Caco-2 (cell line): ENCODE measurements at regions not wholly inside any gene's neighbourhood (a gene's known extent, or its start where the extent isn't known, plus 50 kb on each side); places are given as distances from the start of the nearest gene placed in this dataset.

Experiments used
- BruUV-seq: library from RNA; stranded (reverse); fragments of 400-500 nt; replicated peaks from 2 replicates; lab custom pipeline; 2021; lab: Mats Ljungman, UMichigan
- CTCF ChIA-PET: fragments of 300-600 bp; sonication (Branson Sonifier 250); formaldehyde crosslinking; loops from one replicate; lab custom pipeline; 2022; ENCODE audit warnings: antibody characterized with exemption; lab: Charles Lee
- POLR2A ChIA-PET: fragments of 300-600 bp; sonication (Branson Sonifier 250); formaldehyde crosslinking; loops from one replicate; lab custom pipeline; 2022; ENCODE audit warnings: antibody characterized with exemption; lab: Charles Lee
- DNase-seq, 2 experiments: peaks; one replicate each; pipeline versions ENCODE4 v3.0.0 to v3.0.0-alpha.2; 2020 to 2022
- H3K27me3 ChIP-seq: replicated peaks from 2 replicates; pipeline ENCODE4 v1.6.0; 2011; ENCODE audit warnings: low read length; ENCODE audit not compliant: control insufficient read depth, insufficient read depth
- H3K36me3 ChIP-seq: 2 replicates; pipeline ENCODE4 v1.5.1; 2011; ENCODE audit warnings: low read length; ENCODE audit not compliant: control insufficient read depth, insufficient read depth
- H3K4me1 ChIP-seq: fragments of 250-450 bp; sonication (Bioruptor Pico); 2 replicates; pipeline ENCODE4 v1.5.1; 2020; ENCODE audit warnings: mild to moderate bottlenecking
- H3K4me3 ChIP-seq: 2 replicates; pipeline ENCODE4 v1.5.1; 2011; ENCODE audit warnings: low read depth, mild to moderate bottlenecking, control low read depth, low read length
- H3K9me3 ChIP-seq: fragments of 250-450 bp; sonication (Bioruptor Pico); 2 replicates; pipeline ENCODE4 v1.5.1; 2020; ENCODE audit warnings: mild to moderate bottlenecking, moderate library complexity
- H3K27ac Mint-ChIP-seq: one replicate; pipeline ENCODE4 v1.8.0; 2022; ENCODE audit warnings: mixed read lengths; ENCODE audit not compliant: unreplicated experiment
- H3K27me3 Mint-ChIP-seq: one replicate; pipeline ENCODE4 v1.8.0; 2022; ENCODE audit warnings: mixed read lengths; ENCODE audit not compliant: insufficient read depth, unreplicated experiment
- H3K36me3 Mint-ChIP-seq: one replicate; pipeline ENCODE4 v1.8.0; 2022; ENCODE audit warnings: mild to moderate bottlenecking, mixed read lengths; ENCODE audit not compliant: insufficient read depth, unreplicated experiment
- H3K4me1 Mint-ChIP-seq: one replicate; pipeline ENCODE4 v1.8.0; 2022; ENCODE audit warnings: low read depth, mixed read lengths; ENCODE audit not compliant: unreplicated experiment
- H3K4me3 Mint-ChIP-seq: one replicate; pipeline ENCODE4 v1.8.0; 2022; ENCODE audit warnings: mild to moderate bottlenecking, moderate library complexity, mixed read lengths; ENCODE audit not compliant: unreplicated experiment
- H3K9me3 Mint-ChIP-seq: one replicate; pipeline ENCODE4 v1.8.0; 2022; ENCODE audit warnings: mixed read lengths; ENCODE audit not compliant: unreplicated experiment
- intact Hi-C: fragments of 100-400 bp; cut with micrococcal nuclease; formaldehyde crosslinking; loops from one replicate; pipeline ENCODE4 v1.10.0; 2022; ENCODE audit not compliant: unreplicated experiment
- TF ChIP-seq, protein P1 (sequence below), 2 experiments: fragments of 200-600 bp in 1 of 2; IDR thresholded peaks; 1 replicate in 1 of 2; 2 replicates in 1 of 2; pipeline versions ENCODE4 v1.5.1 to v1.8.0; 2011 to 2022; ENCODE audit warnings: antibody characterized with exemption in 1 of 2, control low read depth in 1 of 2, inconsistent platforms in 1 of 2, low read depth in 1 of 2, low read length in 1 of 2, mild to moderate bottlenecking in 1 of 2, moderate library complexity in 1 of 2; ENCODE audit not compliant: insufficient read depth in 1 of 2, severe bottlenecking in 1 of 2, unreplicated experiment in 1 of 2

DNA sequence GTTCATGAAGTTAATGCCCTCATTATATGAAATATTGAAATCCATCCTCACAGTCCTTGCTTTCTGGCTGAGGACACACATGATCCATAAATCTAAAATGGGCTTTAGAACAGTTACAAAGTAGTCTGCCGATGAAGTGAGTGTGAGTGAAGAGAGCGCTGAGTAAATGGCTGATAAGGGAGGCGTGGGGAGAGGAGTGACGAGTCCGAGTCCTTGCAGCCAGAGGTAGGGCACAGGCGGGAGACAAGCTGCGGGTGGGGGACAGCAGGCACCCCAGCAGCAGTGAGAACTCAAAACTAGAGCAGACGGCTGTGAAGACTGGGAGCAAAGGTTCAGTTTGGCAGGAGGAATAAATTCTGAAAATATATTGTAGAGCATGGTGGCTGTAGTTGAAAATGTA lies 140.1 kb upstream of the ATP2B1 start:
- no peak for DNase-seq
- Mint-ChIP-seq H3K27me3 (no peaks in the 10 kb centered on the region), H3K36me3 (no peaks in the 10 kb centered on the region), H3K4me1 (no peaks in the 10 kb centered on the region), H3K4me3 (no peak overlapping the region), H3K27ac (no peak overlapping the region), H3K9me3 (no peaks in the 10 kb centered on the region)
- TF ChIP-seq, protein P1, sequence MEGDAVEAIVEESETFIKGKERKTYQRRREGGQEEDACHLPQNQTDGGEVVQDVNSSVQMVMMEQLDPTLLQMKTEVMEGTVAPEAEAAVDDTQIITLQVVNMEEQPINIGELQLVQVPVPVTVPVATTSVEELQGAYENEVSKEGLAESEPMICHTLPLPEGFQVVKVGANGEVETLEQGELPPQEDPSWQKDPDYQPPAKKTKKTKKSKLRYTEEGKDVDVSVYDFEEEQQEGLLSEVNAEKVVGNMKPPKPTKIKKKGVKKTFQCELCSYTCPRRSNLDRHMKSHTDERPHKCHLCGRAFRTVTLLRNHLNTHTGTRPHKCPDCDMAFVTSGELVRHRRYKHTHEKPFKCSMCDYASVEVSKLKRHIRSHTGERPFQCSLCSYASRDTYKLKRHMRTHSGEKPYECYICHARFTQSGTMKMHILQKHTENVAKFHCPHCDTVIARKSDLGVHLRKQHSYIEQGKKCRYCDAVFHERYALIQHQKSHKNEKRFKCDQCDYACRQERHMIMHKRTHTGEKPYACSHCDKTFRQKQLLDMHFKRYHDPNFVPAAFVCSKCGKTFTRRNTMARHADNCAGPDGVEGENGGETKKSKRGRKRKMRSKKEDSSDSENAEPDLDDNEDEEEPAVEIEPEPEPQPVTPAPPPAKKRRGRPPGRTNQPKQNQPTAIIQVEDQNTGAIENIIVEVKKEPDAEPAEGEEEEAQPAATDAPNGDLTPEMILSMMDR (IDR thresholded peaks at IDR 0.05; ENCODE audit: insufficient read depth in 1 of 2, low read depth in 1 of 2, low read length in 1 of 2, severe bottlenecking in 1 of 2, unreplicated experiment in 1 of 2): no peak
- intact Hi-C loops: no loop called here
- no peaks in the 10 kb centered on the region for H3K36me3 ChIP-seq
- no peaks in the 10 kb centered on the region for H3K4me1 ChIP-seq
- no peak overlapping the region for H3K4me3 ChIP-seq
- no peaks in the 10 kb centered on the region for H3K27me3 ChIP-seq
- H3K9me3 ChIP-seq: no peaks in the 10 kb centered on the region
- BruUV-seq: no TSS peak
- ChIA-PET CTCF (no interaction called here), POLR2A (no interaction called here)

DNA sequence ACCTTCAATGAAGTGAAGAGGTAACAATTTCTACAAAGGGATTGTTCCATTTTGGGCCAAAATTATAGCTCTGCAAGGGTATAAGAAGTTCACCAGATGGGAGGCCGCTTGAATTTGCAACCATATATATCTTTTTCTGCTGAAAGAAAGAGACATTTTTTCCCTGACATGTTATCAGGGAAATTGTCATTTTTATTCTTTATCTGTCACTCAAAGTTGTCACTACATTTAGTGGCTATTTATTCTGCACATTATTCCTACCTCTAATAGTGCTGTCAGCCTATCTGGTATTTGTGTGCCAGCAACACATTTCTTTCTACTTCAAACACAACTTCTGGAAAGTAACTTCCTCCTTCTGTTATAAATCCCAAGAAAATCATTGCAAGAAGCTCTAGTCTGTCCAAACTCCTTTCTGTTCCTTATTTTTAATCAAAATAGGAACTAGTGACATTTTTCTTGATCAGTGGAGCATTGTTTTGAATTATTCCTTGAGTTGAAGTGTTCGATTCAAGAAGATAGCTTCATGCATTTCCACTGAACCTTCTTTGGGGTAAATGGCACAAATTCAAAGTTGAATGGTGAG lies 137.9 kb upstream of the ATP2B1 start:
- Histone ChIP-seq H3K27me3 (no peaks in the 10 kb centered on the region), H3K4me1 (no peaks in the 10 kb centered on the region), H3K4me3 (no peak overlapping the region), H3K9me3 (no peaks in the 10 kb centered on the region), H3K36me3 (no peaks in the 10 kb centered on the region)
- no peak for DNase-seq
- CTCF ChIA-PET: no interaction called here
- no TSS peak for BruUV-seq
- POLR2A ChIA-PET: no interaction called here
- intact Hi-C loops: no loop called here
- H3K4me3 Mint-ChIP-seq: no peak overlapping the region
- no peaks in the 10 kb centered on the region for H3K4me1 Mint-ChIP-seq
- TF ChIP-seq, protein P1 (IDR thresholded peaks at IDR 0.05; ENCODE audit: insufficient read depth in 1 of 2, low read depth in 1 of 2, low read length in 1 of 2, severe bottlenecking in 1 of 2, unreplicated experiment in 1 of 2): no peak
- no peak overlapping the region for H3K27ac Mint-ChIP-seq
- H3K27me3 Mint-ChIP-seq: no peaks in the 10 kb centered on the region
- H3K36me3 Mint-ChIP-seq: no peaks in the 10 kb centered on the region
- no peaks in the 10 kb centered on the region for H3K9me3 Mint-ChIP-seq

DNA sequence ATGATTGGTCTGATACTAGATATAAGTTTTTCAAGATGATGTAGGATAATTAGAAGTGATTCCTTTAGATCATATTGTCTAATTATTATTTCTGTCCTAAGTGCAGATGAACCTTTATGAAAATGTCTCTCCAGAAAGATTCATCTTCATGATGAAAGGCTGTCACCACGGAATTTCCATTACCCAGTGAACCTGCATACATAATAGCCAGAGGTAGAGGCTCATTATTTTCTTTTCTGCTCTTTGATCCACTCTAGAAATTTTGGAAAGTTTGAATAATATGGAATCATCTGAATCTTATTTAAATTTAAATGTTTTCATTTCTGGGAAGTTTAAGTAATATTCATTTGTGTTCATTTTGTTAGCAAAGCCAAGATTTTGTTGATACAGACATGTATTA lies 137.1 kb upstream of the ATP2B1 start:
- no peak for DNase-seq
- ChIA-PET POLR2A (no interaction called here), CTCF (no interaction called here)
- no peaks in the 10 kb centered on the region for H3K4me1 ChIP-seq
- H3K9me3 ChIP-seq: no peaks in the 10 kb centered on the region
- no peaks in the 10 kb centered on the region for H3K27me3 ChIP-seq
- no TSS peak for BruUV-seq
- Mint-ChIP-seq H3K4me1 (no peaks in the 10 kb centered on the region), H3K36me3 (no peaks in the 10 kb centered on the region), H3K9me3 (no peaks in the 10 kb centered on the region), H3K27me3 (no peaks in the 10 kb centered on the region), H3K4me3 (no peak overlapping the region), H3K27ac (no peak overlapping the region)
- intact Hi-C loops: no loop called here
- TF ChIP-seq, protein P1 (IDR thresholded peaks at IDR 0.05; ENCODE audit: insufficient read depth in 1 of 2, low read depth in 1 of 2, low read length in 1 of 2, severe bottlenecking in 1 of 2, unreplicated experiment in 1 of 2): no peak
- H3K4me3 ChIP-seq: no peak overlapping the region
- no peaks in the 10 kb centered on the region for H3K36me3 ChIP-seq
